ENCODE measurements at regions not wholly inside any gene's neighbourhood (a gene's known extent, or its start where the extent isn't known, plus 50 kb on each side); places are given as distances from the start of the nearest gene placed in this dataset.

GRCh38 chr5:145551714-145552113 lies 283.4 kb downstream of the PRELID2 start:
- DNase-seq: no peak
- H3K27me3 ChIP-seq (ENCODE audit: insufficient read depth, low read length, poor library complexity): no peaks in the 10 kb centered on the region
- no peaks in the 10 kb centered on the region for H3K36me3 ChIP-seq (ENCODE audit: insufficient read depth, low read length)
- no peak overlapping the region for H3K9ac ChIP-seq (ENCODE audit: low read depth, low read length)
- no peaks in the 10 kb centered on the region for H3K4me1 ChIP-seq (ENCODE audit: insufficient read depth, low read length)
- no peaks in the 10 kb centered on the region for H4K20me1 ChIP-seq (ENCODE audit: insufficient read depth, low read length)
- H3K4me3 ChIP-seq (ENCODE audit: low read depth in 1 of 2, low read length in 2 of 2): no peak overlapping the region
- TF ChIP-seq CTCF (IDR thresholded peaks at IDR 0.05; ENCODE audit: borderline replicate concordance, extremely low read depth, low read length, poor library complexity, severe bottlenecking): no peak
- TF ChIP-seq EZH2 (IDR thresholded peaks at IDR 0.05; ENCODE audit: borderline replicate concordance, low read depth, low read length, severe bottlenecking): no peak
- H3K4me2 ChIP-seq (ENCODE audit: insufficient read depth, low read length): no peak overlapping the region
- H3K79me2 ChIP-seq (ENCODE audit: insufficient read depth, low read length): no peaks in the 10 kb centered on the region
- no peaks in the 10 kb centered on the region for H3K9me3 ChIP-seq (ENCODE audit: insufficient read depth, low read length, severe bottlenecking)
- ATAC-seq (ENCODE audit: insufficient read depth, low read depth): no peak
- H3K27ac ChIP-seq (ENCODE audit: low read length): no peak overlapping the region
- no peak overlapping the region for H2AFZ ChIP-seq (ENCODE audit: low read depth, low read length)

- no peaks in the 10 kb centered on the region for H3K9me3 ChIP-seq (ENCODE audit: insufficient read depth, low read length, severe bottlenecking)
- H3K9ac ChIP-seq (ENCODE audit: low read depth, low read length): no peak overlapping the region
- no peaks in the 10 kb centered on the region for H3K4me1 ChIP-seq (ENCODE audit: insufficient read depth, low read length)
- H3K79me2 ChIP-seq (ENCODE audit: insufficient read depth, low read length): no peaks in the 10 kb centered on the region
- H3K27ac ChIP-seq (ENCODE audit: low read length): no peak overlapping the region
- H3K4me2 ChIP-seq (ENCODE audit: insufficient read depth, low read length): no peak overlapping the region
- ATAC-seq (ENCODE audit: insufficient read depth, low read depth): no peak
- no peaks in the 10 kb centered on the region for H3K36me3 ChIP-seq (ENCODE audit: insufficient read depth, low read length)
- no peak for DNase-seq
- TF ChIP-seq EZH2 (IDR thresholded peaks at IDR 0.05; ENCODE audit: borderline replicate concordance, low read depth, low read length, severe bottlenecking): no peak
- no peak for TF ChIP-seq CTCF (IDR thresholded peaks at IDR 0.05; ENCODE audit: borderline replicate concordance, extremely low read depth, low read length, poor library complexity, severe bottlenecking)
- no peaks in the 10 kb centered on the region for H4K20me1 ChIP-seq (ENCODE audit: insufficient read depth, low read length)
- H3K4me3 ChIP-seq (ENCODE audit: low read depth in 1 of 2, low read length in 2 of 2): no peak overlapping the region
- H3K27me3 ChIP-seq (ENCODE audit: insufficient read depth, low read length, poor library complexity): no peaks in the 10 kb centered on the region
- no peak overlapping the region for H2AFZ ChIP-seq (ENCODE audit: low read depth, low read length)
These were observed 287.0 kb downstream of the PRELID2 start for GRCh38 chr5:145548097-145548496.

GRCh38 chr5:145544401-145544800 lies 290.7 kb downstream of the PRELID2 start:
- TF ChIP-seq CTCF (IDR thresholded peaks at IDR 0.05; ENCODE audit: borderline replicate concordance, extremely low read depth, low read length, poor library complexity, severe bottlenecking) (no peak), EZH2 (IDR thresholded peaks at IDR 0.05; ENCODE audit: borderline replicate concordance, low read depth, low read length, severe bottlenecking) (no peak)
- ATAC-seq (ENCODE audit: insufficient read depth, low read depth): no peak

GRCh38 chr5:145543968-145544367 lies 291.2 kb downstream of the PRELID2 start:
- Histone ChIP-seq H3K27me3 (ENCODE audit: insufficient read depth, low read length, poor library complexity) (no peaks in the 10 kb centered on the region), H3K79me2 (ENCODE audit: insufficient read depth, low read length) (no peaks in the 10 kb centered on the region), H3K4me1 (ENCODE audit: insufficient read depth, low read length) (no peaks in the 10 kb centered on the region), H3K4me2 (ENCODE audit: insufficient read depth, low read length) (no peak overlapping the region), H3K36me3 (ENCODE audit: insufficient read depth, low read length) (no peaks in the 10 kb centered on the region), H4K20me1 (ENCODE audit: insufficient read depth, low read length) (no peaks in the 10 kb centered on the region), H3K9ac (ENCODE audit: low read depth, low read length) (no peak overlapping the region), H3K27ac (ENCODE audit: low read length) (no peak overlapping the region), H3K9me3 (ENCODE audit: insufficient read depth, low read length, severe bottlenecking) (no peaks in the 10 kb centered on the region), H3K4me3 (ENCODE audit: low read depth in 1 of 2, low read length in 2 of 2) (no peak overlapping the region), H2AFZ (ENCODE audit: low read depth, low read length) (no peak overlapping the region)
- TF ChIP-seq EZH2 (IDR thresholded peaks at IDR 0.05; ENCODE audit: borderline replicate concordance, low read depth, low read length, severe bottlenecking) (no peak), CTCF (IDR thresholded peaks at IDR 0.05; ENCODE audit: borderline replicate concordance, extremely low read depth, low read length, poor library complexity, severe bottlenecking) (no peak)
- DNase-seq (no peak), ATAC-seq (ENCODE audit: insufficient read depth, low read depth) (no peak)

More at GRCh38 chr5:145544401-145544800, 290.7 kb downstream of the PRELID2 start:
- no peak for DNase-seq
- H3K9ac ChIP-seq (ENCODE audit: low read depth, low read length): no peak overlapping the region
- no peak overlapping the region for H2AFZ ChIP-seq (ENCODE audit: low read depth, low read length)
- no peak overlapping the region for H3K27ac ChIP-seq (ENCODE audit: low read length)
- no peaks in the 10 kb centered on the region for H3K79me2 ChIP-seq (ENCODE audit: insufficient read depth, low read length)
- no peaks in the 10 kb centered on the region for H3K36me3 ChIP-seq (ENCODE audit: insufficient read depth, low read length)
- no peak overlapping the region for H3K4me3 ChIP-seq (ENCODE audit: low read depth in 1 of 2, low read length in 2 of 2)
- no peaks in the 10 kb centered on the region for H3K4me1 ChIP-seq (ENCODE audit: insufficient read depth, low read length)
- H3K4me2 ChIP-seq (ENCODE audit: insufficient read depth, low read length): no peak overlapping the region
- H3K27me3 ChIP-seq (ENCODE audit: insufficient read depth, low read length, poor library complexity): no peaks in the 10 kb centered on the region
- H3K9me3 ChIP-seq (ENCODE audit: insufficient read depth, low read length, severe bottlenecking): no peaks in the 10 kb centered on the region
- H4K20me1 ChIP-seq (ENCODE audit: insufficient read depth, low read length): no peaks in the 10 kb centered on the region
